ENCODE measurements at regions not wholly inside any gene's neighbourhood (a gene's known extent, or its start where the extent isn't known, plus 50 kb on each side); places are given as distances from the start of the nearest gene placed in this dataset.
A peak's percentile ranks its signal among the peaks of the same experiment; 100 is the strongest.

DNA sequence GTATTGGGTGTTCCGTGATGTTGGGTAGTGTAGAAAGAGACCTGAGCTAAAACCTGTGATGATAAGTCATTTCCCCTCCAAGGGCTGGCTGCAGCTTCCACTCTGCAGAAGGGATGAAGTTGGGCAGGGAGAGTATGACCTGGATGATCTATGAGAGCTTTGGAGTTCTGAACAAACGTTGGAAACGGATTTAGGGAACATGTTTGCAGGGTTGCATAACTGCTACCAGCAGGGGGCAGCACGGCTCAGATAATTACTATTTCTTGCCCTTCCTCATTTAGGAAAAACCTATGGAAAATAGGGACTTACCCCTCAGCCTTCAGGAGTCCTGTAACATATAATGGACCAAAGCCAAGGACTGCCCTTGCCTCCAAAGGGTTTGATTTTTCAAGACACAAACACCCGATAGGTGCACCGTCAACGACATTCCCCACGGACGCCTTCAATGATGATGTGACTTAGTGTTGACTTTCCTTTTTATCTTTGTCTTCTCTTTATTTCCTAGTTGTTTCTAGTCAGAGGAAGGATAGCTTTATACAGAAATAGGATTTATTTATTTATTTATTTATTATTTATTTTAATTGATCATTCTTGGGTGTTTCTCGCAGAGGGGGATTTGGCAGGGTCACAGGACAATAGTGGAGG, 164.9 kb upstream of the SASH1 start:
- peak; percentile 23 for DNase-seq

DNA sequence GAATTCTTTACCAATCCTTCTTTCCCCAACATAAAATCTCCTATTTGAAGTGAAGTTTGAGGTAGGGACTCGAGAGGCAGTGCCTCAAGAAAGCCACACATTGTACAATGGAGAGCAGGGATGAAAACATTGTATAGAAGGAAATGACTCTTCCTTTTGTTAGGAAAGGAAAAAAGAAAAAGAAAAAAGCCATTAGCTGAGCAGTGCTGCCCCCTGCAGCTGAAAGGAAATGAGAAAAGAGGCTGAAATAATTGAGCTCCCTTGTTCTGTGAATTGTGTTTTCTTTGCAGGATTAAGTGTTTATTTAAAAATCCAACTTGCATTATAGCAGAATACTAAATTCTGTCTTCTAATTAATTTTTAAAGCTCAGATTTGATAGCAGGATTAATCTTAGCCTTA, 162.9 kb upstream of the SASH1 start:
- DNase-seq: peak; percentile 31

DNA sequence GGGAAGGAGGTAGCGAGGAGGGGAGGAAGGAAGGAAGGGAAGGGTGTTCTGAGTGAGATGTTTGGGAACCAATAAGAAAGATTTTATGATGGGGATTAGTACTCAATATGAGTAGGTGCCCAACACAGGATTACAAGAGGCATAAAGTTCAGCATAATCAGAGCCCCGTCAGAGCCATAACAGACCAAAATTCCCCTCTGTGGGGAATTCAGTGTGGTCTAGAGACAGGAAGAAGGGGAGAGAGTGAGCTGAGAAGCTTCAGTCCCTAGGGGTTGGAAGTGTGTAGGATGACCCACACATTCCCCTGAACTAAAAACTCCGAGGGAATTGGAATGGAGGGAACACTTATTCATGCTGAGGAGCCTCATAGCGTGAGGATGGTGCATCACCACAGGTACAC, 160.3 kb upstream of the SASH1 start:
- DNase-seq: no peak

DNA sequence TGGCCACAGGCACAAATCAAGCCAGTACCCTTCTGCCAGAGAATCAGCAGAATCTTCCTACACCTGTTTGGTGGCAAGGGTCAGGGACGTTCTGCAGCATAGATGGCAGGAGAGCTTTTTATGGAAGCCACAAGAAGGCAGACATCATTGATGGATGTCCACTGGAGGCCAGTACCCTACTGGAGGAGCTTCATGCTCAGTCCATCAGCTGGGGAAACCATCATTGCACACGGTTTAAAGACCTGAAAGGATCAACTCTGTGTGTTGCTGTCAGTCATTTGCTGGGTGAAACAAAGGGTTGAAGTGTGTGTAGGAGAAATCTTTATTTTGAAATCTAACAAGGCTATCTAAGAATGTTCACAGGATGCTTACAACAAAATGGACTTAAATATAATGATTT, 158.9 kb upstream of the SASH1 start:
- no peak for DNase-seq

DNA sequence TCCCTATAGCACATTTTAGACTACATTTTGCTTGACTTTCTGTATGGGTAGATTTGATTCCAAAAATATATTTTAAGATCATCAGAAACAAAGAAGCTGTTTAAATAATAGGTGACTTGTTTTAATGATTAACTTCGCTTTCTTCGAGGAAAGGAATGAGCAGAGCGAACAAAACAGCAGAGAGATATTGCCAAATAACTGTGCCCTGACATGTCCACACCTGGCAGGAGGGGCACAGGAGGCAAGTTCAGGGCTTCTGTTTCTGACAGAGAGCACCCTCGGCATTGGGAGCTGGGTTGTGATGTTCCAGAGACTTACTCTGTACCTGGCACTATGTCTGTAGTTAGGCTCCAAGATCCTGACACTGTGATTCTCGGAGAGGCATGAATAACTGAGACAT, 155.7 kb upstream of the SASH1 start:
- DNase-seq: no peak

DNA sequence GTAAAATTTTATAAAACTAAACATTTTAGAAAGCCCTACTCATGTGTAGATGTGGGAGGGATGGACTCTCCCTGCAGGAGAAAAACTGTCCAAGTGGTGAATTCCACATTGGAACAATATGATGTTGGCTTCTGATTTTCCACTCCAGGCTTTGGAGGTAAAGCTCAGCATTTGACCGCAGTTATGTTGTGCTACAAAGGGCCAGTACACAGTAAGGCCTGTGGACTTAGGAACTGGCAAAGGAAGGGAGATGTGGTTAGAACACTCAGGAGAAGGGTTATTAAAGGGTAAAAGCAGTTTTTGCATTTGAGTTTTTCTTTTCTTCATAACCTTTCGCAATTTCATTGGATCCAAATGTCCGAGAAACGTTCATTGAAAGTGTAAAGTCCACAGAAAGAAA, 150.3 kb upstream of the SASH1 start:
- no peak for DNase-seq

DNA sequence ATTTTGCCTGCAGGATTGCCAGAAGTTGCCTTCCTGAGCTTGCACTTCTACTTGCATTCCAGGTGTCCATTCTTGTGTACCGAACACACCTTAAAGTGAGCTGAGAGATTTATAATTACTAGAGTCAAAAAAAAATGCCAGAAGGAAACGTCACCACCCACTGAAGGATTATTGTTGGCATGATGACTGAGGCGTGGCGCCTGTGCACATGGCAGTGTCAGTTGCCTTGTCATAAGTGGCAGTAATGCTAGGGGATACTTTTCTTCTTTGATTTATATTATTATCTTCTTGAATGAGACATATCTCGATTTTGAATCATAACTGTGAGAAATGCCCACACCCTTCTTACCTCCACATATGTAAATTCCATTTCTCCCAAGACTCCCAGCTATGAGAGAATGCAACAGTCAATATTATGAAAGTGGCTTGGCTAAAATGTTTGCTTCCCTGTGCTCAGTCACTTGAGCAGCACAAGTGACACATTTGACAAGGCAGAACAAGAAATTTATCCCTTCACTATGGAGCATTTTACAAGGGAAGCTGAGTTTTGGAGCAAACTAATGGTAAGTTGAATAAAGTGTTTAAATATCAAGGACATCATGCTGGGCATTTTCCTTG, 149.5 kb upstream of the SASH1 start:
- no peak for DNase-seq

DNA sequence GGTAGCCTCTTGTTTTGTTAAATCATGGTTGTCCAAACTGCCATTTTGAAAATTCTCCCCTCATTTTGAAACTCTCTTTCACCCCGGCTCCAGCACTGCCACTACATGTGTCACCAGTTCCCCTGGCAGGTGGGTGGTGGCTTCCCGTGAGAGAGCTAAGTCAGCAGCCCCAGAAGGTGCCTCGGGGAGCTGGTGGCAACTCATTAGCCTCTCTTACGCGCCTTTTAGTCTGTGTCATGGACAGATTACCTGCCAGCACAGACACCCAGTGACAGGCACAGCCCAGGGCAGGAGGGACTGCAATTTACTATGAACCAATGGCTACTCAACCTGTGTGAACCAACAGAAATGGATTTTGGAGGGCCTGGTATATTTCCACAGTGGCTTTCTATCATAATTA, 147.1 kb upstream of the SASH1 start:
- no peak for DNase-seq

DNA sequence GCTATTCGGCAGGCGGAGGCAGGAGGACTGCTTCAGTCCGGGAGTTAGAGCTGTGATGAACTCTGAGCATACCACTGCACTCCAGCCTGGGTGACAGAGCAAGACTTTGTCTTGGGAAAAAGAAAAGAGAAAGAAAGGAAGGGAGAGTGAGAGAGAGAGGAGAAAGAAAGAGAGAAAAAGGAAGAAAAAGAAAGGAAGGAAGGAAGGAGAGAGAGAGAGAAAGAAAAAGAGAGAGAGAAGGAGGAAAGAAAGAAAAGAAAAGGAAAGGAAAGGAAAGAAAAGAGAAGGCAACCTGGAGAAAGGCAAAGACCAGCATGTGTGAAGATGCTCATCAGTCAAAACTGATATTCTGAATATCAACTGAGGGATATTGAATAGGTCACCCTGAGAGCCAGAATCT, 143.1 kb upstream of the SASH1 start:
- DNase-seq: no peak

DNA sequence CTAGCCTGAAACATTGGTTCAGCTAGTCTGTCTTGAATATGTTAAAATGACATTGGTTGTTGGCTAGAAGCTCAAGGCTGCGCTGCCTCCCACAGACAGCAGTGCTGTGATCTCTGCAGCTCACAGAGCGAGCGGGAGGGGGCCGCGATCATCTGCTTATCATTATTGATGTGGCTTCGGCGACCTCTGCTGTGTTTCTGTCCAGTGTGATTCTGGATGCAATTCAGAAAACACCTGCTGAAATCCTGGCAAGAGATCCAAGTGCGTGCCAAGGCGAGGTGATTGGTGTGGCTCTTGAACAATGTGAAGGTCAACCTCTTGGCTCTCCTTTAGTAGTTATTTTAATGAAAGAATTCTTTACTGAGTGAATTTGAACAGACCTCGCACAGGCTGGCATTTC, 142.3 kb upstream of the SASH1 start:
- DNase-seq: no peak

DNA sequence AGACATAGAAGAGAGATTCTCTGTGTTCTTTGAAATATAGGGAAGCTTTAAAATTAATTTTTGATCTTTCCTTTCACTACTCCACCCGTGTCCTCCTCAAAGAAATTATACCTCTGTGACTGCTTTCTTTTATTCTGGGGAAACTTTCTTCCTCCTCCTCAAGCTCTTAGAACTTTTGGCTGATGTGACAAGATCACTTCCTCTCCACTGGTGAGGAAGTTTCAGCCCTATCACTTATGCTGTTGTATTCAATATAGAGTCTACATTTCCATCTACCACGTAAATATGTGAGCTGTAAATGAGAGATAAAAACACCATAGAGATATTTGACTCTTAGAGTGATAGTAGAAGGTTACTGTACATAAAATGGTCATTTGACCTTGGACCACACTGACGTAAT, 141.9 kb upstream of the SASH1 start:
- DNase-seq: no peak

DNA sequence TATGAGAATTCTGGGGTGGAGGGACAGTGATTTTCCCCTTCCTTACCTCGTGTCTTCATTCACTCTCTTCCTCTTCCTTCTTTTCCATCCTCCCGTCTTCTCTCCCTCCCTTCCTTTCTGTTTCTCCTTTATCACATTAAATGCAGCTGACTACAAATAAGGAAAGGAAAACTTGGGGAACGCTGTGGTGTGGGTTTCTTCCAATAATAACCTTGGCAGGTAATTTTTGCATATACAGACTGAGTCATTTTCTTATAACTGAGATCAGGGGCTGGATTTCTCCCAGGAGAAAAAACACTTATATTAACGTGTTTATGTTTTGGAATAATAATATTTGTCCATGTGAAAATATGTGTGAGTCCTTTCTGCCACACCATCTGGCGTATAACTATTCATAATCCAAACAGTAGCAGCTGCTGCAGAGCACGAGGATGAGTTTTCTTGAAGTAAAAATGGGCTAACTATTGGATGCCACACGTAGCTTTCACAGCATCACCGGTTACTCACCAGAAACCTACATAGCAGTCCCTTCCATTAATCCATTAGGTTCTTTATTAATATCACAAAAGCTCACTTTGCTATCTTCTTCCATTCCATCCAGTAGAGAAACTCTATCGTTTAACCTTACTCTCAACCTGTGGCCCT, 139.2 kb upstream of the SASH1 start:
- DNase-seq: no peak

DNA sequence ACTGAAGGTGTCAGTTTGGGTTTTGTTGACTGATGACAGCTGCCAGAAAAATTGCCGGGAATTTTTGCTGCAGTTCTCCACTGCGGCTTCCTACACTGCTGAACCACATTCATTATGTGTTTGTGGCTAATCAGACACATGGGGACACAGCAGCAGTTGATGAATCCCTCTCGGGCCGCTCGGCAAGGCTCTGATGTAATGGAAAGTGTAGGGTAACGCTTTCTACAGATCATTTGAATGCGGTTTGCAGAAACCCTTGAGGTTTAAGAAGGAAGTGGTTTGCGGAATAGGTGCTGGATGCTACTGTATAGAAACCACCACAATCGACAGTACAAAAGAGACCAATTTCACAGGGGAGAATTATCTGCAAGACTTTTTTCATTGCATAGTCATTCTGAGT, 138.7 kb upstream of the SASH1 start:
- no peak for DNase-seq

DNA sequence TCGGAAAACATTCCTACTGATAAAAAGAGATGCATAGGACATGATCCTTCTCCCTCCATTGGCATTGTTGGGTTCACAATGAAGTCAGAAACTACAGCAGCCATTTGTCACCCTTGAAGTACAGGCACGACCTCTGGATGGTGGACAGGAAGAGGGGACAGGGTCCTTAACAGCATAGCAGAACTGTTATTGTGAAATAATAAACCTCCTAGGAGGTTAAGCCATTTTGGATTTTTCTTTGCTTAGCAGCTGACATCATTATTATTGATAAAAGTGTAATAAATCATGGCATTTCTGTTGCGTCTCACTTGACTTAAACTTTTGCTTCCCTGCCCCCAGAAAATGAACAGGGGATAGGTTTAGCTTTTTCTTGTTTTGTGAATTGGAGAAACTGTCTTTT, 134.3 kb upstream of the SASH1 start:
- DNase-seq: no peak

DNA sequence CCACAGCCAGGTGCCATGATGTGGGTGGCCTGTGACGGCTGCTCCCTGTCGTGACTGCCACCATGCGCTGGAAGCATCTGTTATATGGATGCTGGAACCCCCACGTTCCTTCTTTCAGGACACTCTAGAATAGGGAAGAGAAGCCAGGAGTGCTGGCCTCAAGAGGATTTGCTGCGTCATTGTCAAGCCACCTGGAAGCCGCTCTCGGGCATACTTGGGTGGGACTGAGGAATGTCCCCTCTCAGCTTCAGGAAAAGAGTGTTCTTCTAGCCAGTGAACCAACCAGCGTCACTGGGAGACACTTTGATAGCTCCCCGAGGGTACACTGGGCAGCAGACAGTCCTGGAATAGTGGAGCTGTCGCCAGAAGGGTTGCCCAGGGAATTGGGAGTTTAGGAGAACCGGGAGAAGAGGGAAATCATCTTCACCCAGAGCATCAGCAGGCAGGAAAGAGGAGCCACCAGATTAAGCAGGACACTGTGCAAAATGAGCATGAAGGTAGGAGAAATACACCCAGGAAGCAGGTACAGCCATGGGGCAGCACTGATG, 130.8 kb upstream of the SASH1 start:
- DNase-seq: no peak

DNA sequence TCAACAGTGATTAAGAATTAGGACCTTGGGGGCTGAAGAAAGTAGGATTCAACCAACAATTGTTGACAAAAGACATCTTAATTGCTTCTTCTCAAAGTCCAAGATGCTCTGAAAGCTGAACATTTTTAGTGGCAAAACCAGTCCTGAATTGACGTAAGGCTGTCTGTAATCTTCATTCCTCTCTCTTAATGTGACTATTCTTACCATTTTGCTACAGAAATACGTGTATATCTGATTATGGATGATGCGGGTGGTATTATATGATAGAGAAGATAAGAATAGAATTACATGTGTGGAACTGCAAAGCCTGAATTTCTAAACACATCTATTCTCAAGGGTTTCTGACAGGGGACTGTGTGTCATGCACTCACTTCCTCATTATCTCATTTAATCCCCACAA, 130.3 kb upstream of the SASH1 start:
- no peak for DNase-seq

DNA sequence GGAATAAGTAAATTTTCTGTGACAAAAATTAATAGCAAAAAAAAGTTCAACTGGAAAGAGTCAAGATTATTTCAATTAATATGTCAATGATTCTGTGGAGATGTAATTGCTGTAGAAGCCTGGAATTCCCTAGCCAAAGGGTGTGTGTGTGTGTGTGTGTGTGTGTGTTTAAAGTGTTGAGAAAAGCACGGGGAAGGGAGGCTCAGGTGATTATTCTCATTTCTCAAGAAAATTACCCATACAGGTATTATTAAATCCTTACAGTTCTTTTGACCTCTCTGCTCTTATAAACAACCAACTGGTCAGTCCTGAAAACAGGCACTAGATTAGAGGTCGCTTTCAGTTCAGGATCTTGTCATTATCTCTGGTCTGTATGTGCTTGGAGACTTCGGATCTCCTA, 129.3 kb upstream of the SASH1 start:
- no peak for DNase-seq

DNA sequence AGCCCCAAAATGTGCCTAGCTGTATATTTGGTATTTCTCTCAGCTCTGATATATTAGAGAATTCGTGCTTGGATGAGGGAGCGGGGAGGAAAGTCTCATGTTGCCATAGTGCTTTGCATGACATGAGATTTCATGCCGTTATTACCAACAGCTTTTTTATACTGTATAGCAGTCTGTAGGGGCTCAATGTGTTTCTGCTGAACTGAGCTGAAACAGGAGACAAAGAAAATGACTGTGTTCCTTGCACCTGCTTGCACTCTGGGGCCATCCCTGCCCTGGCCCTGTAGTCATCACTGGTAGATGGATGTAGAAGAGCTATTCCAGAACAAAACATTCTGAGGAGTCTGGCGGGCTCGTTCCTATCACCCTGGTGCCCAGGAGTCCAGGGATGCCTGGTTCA, 128.0 kb upstream of the SASH1 start:
- DNase-seq: no peak

DNA sequence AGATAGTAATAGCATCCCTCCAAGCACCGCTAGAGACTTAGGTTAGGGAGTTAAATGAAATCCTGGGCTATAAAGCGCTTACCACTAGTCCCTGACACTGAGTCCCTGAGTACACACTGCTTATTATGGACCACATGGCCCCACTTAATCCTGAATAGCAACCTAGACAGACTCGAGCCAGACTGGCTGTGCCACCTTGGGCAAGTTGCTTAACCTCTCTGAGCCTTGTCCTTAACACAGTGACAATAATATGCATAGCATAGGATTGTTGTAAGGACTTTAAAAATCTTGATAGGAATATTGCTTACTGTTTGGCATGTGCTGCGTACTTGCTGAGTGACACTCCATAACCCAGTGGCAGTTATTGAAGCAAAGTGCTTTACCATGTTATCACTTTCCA, 125.6 kb upstream of the SASH1 start:
- DNase-seq: no peak

DNA sequence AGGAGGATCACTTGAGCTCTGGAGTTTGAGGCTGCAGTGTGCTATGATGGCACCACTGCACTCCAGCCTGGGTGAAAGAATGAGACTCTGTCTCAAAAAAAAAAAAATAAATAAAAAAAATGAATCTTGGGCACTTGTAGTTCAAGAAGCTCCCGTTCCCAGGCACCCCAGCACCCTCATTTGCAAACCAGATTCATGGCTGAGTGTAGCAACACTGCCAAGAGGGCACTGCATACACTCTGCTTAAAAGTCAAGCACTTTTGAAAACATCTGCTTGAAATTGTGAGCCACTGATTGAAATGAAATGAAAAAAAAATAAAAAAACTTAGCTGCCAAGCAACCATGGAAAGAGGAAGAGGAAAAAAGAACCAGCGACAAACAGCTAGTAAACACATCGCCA, 124.7 kb upstream of the SASH1 start:
- no peak for DNase-seq

DNA sequence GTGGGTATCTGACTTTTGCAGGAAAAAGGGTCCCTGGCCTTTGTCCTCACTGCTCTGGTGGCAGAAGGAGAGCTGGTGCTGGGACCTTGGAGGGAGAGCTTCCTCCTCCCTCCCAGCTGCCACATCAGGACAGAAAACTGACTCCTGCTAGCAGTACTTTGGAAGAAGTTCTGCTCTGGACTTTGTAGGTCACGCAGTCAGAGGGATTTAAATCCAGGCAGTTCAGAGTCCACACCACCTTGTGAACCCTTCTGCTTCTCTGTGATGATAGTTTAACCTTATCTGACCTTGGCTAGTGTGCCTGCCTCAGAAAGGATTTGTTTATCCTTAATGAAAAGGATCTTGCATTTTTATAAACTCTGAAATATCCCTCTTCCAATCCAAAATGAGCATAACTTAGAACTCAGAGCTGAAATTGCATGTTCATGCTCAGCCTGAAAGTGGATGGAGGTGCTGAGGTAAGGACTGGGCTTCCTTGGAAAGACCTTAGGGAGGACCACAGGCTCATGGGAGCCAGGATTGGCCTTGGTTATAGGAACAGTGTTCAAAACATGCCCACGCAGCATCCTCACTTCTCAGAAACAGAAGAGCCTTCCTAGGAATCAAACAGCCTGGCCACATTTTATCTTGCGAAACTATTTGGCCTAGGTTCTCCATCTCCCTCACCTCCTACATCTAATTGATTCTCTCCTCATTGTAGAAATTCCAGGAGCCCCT, 123.9 kb upstream of the SASH1 start:
- no peak for DNase-seq

DNA sequence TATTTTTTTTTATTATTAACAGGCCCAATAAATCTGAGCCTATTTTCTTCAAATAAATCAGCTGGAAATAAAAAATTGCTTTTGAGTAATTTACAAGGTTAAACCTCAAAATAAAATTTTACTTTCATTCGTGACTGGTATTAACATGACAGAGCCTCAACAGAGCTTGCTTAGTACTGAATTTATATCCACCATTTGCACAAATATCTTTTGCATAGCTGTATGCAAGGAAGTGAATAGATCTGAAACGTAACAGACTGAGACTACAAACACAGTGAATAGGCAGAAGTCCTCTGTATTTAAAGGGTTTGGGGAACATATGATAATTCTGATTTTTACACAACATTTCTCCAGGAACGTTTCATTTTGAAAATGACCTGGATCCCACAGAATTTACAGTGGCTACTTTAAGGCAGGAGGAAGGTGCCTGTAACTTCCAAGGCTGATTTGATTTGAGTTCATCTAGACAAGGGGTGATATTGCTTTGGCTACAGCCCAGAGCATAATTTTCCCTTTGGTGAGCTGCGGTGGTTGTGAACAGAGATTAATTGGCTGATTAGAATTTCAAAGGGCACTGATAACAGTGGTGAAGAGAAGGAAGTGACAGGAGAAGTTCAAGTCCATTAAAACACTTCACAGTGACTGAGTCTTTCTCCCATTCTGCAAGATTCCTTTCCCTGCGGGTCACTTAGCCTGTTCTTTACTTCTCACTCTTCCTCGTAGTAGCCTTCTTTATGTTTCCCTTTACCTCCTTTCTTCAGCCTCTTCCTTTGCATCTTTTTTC, 121.2 kb upstream of the SASH1 start:
- no peak for DNase-seq

DNA sequence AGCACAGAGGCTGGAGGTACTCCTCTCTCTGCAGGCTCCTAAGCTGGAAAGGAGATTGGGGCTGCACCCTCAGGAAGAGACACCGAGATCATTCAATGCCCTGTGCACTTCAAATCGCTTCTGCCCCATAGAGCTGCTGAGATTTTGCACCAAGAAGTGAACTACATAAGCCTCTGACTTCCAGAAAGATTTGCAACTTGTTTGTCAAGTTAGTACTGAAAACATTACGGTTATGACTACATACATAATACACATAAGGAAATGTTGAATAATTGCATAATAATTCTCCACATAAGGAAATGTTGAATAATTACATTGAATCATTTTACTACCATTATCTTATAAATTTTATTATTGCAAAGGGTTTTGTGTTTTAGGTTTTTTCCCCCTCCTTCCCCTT, 120.3 kb upstream of the SASH1 start:
- no peak for DNase-seq
